22Rv1 (cell line): ENCODE measurements at regions not wholly inside any gene's neighbourhood (a gene's known extent, or its start where the extent isn't known, plus 50 kb on each side); places are given as distances from the start of the nearest gene placed in this dataset.

Experiments used
- H3K27ac ChIP-seq: fragments of 450-650 bp; 2 replicates; pipeline ENCODE4 v1.5.1; 2017
- ZFX ChIP-seq: fragments of 450-650 bp; IDR thresholded peaks from 2 replicates; pipeline ENCODE4 v1.6.1; 2017; ENCODE audit warnings: antibody characterized with exemption, borderline replicate concordance
- TF ChIP-seq, protein P1 (sequence below): fragments of 450-650 bp; IDR thresholded peaks from 2 replicates; pipeline ENCODE4 v1.5.1; 2017; ENCODE audit warnings: mild to moderate bottlenecking

DNA sequence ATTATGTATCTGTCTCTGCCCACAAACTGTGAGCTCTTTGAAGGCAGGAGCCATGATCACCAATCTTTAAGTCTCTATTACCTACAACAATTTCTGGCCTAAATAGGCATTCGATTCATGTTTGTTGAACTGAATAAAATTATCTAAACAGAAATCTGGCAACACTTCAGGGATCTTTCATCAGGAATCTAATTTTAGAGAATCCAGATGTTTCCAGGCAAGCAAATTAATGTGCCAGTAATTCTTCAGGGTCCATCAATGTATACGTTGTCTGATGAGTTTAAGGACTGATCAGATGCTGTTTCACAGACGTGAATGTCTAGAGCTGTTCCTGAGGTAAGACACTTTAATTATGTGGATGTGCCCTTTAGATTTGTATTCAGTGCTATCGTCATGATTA is 524.4 kb downstream of the PTPRC start:
- TF ChIP-seq, protein P1, sequence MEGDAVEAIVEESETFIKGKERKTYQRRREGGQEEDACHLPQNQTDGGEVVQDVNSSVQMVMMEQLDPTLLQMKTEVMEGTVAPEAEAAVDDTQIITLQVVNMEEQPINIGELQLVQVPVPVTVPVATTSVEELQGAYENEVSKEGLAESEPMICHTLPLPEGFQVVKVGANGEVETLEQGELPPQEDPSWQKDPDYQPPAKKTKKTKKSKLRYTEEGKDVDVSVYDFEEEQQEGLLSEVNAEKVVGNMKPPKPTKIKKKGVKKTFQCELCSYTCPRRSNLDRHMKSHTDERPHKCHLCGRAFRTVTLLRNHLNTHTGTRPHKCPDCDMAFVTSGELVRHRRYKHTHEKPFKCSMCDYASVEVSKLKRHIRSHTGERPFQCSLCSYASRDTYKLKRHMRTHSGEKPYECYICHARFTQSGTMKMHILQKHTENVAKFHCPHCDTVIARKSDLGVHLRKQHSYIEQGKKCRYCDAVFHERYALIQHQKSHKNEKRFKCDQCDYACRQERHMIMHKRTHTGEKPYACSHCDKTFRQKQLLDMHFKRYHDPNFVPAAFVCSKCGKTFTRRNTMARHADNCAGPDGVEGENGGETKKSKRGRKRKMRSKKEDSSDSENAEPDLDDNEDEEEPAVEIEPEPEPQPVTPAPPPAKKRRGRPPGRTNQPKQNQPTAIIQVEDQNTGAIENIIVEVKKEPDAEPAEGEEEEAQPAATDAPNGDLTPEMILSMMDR: no peak
- TF ChIP-seq ZFX: no peak
- H3K27ac ChIP-seq: no peak overlapping the region

DNA sequence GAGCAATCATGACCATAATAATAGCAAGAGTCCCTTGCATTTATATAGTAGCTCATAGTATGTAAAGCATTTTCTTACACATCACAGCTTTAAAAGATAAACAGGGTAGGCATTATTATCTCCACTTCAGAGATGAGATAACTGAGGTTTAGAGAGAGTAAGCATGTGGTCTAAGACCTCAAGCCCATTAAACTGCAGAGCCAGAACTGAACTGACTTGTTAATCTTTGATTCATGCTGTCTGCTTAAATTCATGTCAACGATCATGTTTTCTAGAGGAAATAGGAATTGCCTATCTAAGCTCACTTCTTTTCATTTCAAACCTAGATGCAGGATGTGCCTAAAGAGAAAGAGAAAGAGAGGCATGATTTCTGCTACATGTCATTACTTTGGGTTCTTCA is 524.8 kb downstream of the PTPRC start:
- no peak for TF ChIP-seq ZFX
- TF ChIP-seq, protein P1: no peak
- H3K27ac ChIP-seq: no peak overlapping the region

DNA sequence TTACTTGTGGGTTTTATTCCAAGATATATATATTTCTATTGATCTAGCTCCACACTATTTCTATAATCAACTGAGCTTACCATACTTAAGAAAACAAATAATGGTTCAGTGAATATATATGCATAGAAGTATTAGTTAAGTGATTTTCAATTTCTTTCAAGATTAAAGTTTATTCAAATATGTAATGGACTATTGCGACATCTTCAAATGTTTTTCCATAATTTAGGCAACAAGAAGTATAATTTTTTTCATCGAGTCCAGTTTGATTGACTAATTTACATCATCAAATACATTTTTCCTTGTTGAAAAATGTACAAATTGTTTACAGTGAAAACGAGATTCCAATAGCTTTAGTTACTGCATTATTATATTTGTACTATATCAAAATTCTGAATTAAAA is 528.6 kb downstream of the PTPRC start:
- TF ChIP-seq ZFX: no peak
- TF ChIP-seq, protein P1: no peak
- no peak overlapping the region for H3K27ac ChIP-seq

DNA sequence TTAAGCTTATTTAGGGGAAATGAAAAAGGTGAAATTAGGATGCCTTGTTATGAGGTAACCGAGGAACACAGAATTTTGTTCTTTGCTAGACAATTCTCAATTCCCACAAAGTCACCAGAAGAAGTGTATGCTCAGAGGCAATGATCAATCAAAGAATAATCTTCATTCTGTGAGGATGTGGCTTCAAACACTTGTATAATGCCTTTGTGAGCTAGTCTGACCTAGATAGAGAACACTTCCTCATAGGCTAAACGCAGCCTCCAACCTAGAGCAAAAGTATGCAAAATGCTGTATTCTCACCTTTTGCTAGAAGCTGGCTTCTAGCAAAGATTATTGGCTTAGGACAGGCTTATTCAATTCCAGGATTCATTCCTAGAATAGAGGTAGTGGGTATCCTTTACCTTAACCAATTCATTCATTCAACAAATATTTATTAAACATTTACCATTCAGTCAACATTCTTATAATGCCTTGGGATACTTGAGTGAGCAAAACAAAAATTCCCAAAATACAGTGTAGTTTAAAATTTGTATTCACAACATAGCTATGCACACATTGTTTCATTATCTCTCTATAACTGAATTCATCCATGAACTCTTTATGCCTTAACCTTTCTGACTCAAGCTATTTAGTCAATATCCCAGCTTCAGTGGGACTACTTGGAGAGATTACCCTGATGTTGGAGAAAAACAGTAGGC is 530.2 kb downstream of the PTPRC start:
- no peak overlapping the region for H3K27ac ChIP-seq
- TF ChIP-seq, protein P1: no peak
- no peak for TF ChIP-seq ZFX

DNA sequence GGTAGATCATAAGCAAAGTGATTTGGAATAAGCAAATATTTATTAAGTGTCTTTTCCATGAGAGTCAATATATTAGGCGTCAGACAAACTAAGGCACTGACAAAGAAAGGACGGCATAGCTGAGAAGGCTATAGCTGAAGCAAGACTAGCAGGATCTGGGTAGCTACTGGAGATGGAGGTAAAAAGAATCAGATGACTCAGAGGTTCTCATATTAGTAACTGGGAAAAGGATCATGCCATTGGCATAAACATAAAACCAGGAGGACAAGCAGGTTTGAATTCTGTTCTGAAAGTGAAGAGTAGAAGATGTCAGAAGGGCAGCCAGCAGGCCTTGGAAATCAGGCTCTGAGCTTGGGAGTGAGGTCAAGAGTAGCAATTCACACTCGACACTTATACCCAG is 531.9 kb downstream of the PTPRC start:
- H3K27ac ChIP-seq: no peak overlapping the region
- TF ChIP-seq, protein P1: no peak
- no peak for TF ChIP-seq ZFX

DNA sequence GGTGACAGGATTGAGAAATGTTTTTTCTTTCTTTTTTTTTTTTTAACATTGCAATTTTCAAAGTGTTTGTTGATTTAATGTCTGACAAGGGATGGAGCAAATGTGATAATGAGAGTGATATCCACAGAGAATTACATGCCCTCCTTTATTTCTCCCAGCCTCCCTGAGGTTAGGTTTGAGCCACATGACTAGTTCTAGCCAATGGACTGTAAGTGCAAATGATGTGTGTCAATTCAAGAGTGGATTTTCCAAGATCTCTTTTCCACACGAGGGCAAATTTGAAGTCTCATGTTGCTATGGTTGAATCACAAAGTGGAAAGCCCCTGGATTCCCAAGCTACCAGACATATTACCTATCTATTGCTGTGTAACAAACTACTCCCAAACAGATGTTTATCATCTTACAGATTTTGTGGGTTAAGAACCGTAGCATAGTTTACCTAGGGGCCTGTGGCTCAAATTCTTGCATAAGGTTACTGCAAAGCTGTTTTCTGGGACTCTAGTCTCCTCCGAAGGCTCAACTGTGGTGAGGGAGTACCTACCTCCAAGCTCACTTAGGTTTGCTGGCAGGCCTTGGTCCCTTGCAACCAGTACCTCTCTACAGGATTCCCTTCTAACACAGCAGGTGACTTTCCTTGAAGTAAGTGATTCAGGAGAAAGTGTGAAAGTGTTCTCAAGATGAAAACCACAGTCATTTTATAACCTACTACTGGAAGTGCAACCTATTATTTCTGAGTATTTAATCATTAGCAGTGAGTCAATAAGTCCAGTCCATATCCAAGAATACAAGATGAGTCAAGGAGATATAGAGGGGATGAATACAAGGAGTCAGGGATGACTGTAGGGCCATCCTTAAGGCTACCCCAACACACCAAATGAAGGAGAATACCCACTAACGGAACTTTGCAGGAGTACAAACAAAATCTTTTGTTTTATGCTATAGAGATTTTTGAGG is 533.6 kb downstream of the PTPRC start:
- H3K27ac ChIP-seq: no peak overlapping the region
- no peak for TF ChIP-seq ZFX
- TF ChIP-seq, protein P1: no peak

DNA sequence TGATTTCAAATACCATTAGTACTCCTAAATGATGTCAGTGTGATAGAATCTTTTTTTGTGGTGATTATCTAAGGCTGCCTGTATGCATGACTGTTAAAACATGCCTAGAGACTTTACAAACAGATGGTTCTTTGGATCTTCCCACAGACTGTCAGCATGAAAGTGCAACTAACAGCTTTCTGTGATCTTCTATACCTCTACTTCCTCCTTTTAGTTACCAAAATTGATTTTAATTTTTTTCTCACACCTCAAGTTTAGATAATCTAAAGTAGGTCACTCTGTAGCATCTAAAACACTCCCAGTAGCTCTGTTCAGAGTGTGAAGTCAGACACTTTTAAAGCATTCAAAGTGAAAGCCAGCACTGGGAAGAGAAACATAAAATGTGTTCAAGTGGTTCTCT is 534.5 kb downstream of the PTPRC start:
- no peak overlapping the region for H3K27ac ChIP-seq
- TF ChIP-seq, protein P1: no peak
- TF ChIP-seq ZFX: no peak
